ENCODE measurements at regions not wholly inside any gene's neighbourhood (a gene's known extent, or its start where the extent isn't known, plus 50 kb on each side); places are given as distances from the start of the nearest gene placed in this dataset.

DNA sequence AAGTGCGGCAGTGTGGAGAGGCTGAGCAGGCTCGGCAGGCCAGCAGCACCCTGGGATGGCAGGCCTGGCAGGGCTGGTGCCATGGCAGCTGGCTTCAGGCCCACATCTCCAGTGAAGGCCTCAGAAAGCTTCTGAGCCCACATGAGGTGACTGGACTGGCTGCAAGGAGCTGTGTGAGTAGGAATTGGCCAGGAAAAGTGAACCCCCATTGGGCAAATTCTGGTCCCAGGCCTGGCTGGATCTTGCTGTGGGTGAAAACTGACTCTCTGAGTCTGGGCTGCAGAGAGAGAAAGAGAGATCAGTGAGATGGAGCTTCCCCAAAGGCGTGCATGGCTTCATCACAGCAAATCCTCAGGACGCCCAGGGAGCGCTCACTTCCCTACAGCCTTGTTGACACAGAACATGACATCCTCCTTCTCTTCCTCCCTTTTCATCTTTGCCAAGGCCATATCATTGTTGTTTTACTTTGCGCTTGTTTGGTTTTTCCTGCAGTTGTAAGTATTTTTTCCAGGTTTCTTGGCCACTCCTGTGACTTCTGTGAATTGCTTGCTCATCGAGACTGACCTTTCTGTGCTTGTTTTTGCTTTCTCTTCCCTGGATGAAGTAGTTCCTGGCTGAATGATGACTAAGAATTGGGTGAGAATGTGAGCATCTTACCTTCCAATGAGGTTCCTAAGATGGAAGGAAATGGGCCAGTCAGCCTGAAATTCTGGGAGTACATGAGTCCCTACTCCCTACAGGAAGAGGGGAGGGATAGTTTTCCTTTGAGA lies 299.1 kb downstream of the TLE3 start:
- Histone ChIP-seq H4K20me1 (ENCODE audit: insufficient read depth) (no peaks in the 10 kb centered on the region), H3K9me3 (no peaks in the 10 kb centered on the region), H2AFZ (ENCODE audit: low read depth) (no peak overlapping the region), H3K27ac (ENCODE audit: low read depth in 2 of 2, low read length in 1 of 2) (no peak overlapping the region), H3F3A (replicated peaks; ENCODE audit: insufficient read depth) (peaks cover 5% of the 10 kb centered on the region), H3K27me3 (ENCODE audit: insufficient read depth) (no peaks in the 10 kb centered on the region), H3K9me2 (no peaks in the 10 kb centered on the region), H3K36me3 (replicated peaks in 1 of 2; ENCODE audit: control insufficient read depth in 1 of 2, insufficient read depth in 2 of 2, low read length in 1 of 2) (no peaks in the 10 kb centered on the region), H3K4me1 (ENCODE audit: control insufficient read depth in 1 of 2, insufficient read depth in 2 of 2, low read depth in 1 of 2, low read length in 1 of 2) (peaks cover 0 to 3% of the 10 kb centered on the region in 2 experiments; a peak in 2 of 4 replicates), H3K4me2 (no peak overlapping the region), H3K79me2 (ENCODE audit: insufficient read depth) (no peaks in the 10 kb centered on the region), H3K4me3 (ENCODE audit: low read depth in 2 of 2, low read length in 1 of 2) (no peak overlapping the region), H3K9ac (no peak overlapping the region)
- 91% methylated on average over 7 of the region's 7 CpGs for WGBS (ENCODE audit: low lambda C conversion rate)
- POLR2A ChIA-PET = no interaction called here
- CTCF ChIA-PET = no interaction called here
- DNase-seq = no peak
- TF ChIP-seq NFIC (IDR thresholded peaks at IDR 0.05; ENCODE audit: borderline replicate concordance) = no peak
- TF ChIP-seq EP300 (IDR thresholded peaks at IDR 0.05; ENCODE audit: borderline replicate concordance in 1 of 2, low read depth in 1 of 2, low read length in 1 of 2) = no peak
- no peak for TF ChIP-seq TAF1 (IDR thresholded peaks at IDR 0.05; ENCODE audit: borderline replicate concordance, low read depth, low read length)

- Histone ChIP-seq H3K4me2 (no peak overlapping the region), H3K27ac (ENCODE audit: low read depth in 2 of 2, low read length in 1 of 2) (no peak overlapping the region), H3F3A (replicated peaks; ENCODE audit: insufficient read depth) (peaks cover 5% of the 10 kb centered on the region), H3K27me3 (ENCODE audit: insufficient read depth) (no peaks in the 10 kb centered on the region), H3K4me1 (ENCODE audit: control insufficient read depth in 1 of 2, insufficient read depth in 2 of 2, low read depth in 1 of 2, low read length in 1 of 2) (no peaks in the 10 kb centered on the region; a peak in 1 of 4 replicates), H4K20me1 (ENCODE audit: insufficient read depth) (no peaks in the 10 kb centered on the region), H3K9me3 (no peaks in the 10 kb centered on the region), H2AFZ (ENCODE audit: low read depth) (no peak overlapping the region), H3K4me3 (ENCODE audit: low read depth in 2 of 2, low read length in 1 of 2) (no peak overlapping the region), H3K36me3 (replicated peaks in 1 of 2; ENCODE audit: control insufficient read depth in 1 of 2, insufficient read depth in 2 of 2, low read length in 1 of 2) (no peaks in the 10 kb centered on the region), H3K79me2 (ENCODE audit: insufficient read depth) (no peaks in the 10 kb centered on the region), H3K9ac (no peak overlapping the region), H3K9me2 (no peaks in the 10 kb centered on the region)
- ChIA-PET POLR2A (no interaction called here), CTCF (no interaction called here)
- TF ChIP-seq ELF1 (IDR thresholded peaks at IDR 0.05) (no peak), NRF1 (IDR thresholded peaks at IDR 0.05; ENCODE audit: low read depth, low read length) (no peak), SIN3A (IDR thresholded peaks at IDR 0.05; ENCODE audit: borderline replicate concordance, low read depth, low read length) (no peak)
- WGBS (ENCODE audit: low lambda C conversion rate) = 51% methylated on average over 3 of the region's 9 CpGs
- no peak for DNase-seq
Observed at GRCh38 chr15:69801144-69801543, 296.6 kb downstream of the TLE3 start.

DNA sequence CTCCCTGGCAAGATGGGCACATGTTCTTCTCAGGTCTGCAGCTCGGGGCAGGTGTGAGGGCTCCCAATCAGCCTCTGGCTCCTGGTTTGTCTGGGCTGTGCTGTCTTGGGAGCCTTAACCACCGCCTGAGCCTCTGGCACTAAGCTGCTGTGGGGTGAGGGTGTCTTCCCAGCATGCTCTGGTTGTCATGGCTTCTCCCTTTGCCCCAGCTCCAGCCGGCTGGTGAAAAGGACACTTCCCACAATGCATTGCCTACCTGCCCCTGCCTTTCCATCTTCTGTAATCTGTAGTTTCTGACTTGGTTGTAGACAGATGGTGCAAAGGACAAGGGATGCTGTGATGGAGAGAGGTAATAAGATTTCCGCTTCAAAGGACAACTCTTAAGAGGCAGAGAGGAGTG lies 295.3 kb downstream of the TLE3 start:
- TF ChIP-seq TEAD4 (IDR thresholded peaks at IDR 0.05; ENCODE audit: borderline replicate concordance, insufficient read depth) (no peak), POLR2AphosphoS5 (IDR thresholded peaks at IDR 0.05; ENCODE audit: low read depth, low read length) (no peak), JUND (IDR thresholded peaks at IDR 0.05) (no peak), MXI1 (IDR thresholded peaks at IDR 0.05; ENCODE audit: low read depth, low read length) (no peak), TCF12 (IDR thresholded peaks at IDR 0.05) (no peak)
- DNase-seq = no peak
- 73% methylated on average over 4 of the region's 4 CpGs for WGBS (ENCODE audit: low lambda C conversion rate)
- no peaks in the 10 kb centered on the region; a peak in 1 of 4 replicates for H3K4me1 ChIP-seq (ENCODE audit: control insufficient read depth in 1 of 2, insufficient read depth in 2 of 2, low read depth in 1 of 2, low read length in 1 of 2)
- H3K4me3 ChIP-seq (ENCODE audit: low read depth in 2 of 2, low read length in 1 of 2) = no peak overlapping the region
- no peaks in the 10 kb centered on the region for H3K79me2 ChIP-seq (ENCODE audit: insufficient read depth)
- H3F3A ChIP-seq (replicated peaks; ENCODE audit: insufficient read depth) = peaks cover 5% of the 10 kb centered on the region
- no peaks in the 10 kb centered on the region for H3K36me3 ChIP-seq (replicated peaks in 1 of 2; ENCODE audit: control insufficient read depth in 1 of 2, insufficient read depth in 2 of 2, low read length in 1 of 2)
- H3K27ac ChIP-seq (ENCODE audit: low read depth in 2 of 2, low read length in 1 of 2) = no peak overlapping the region
- POLR2A ChIA-PET = no interaction called here
- no peak overlapping the region for H2AFZ ChIP-seq (ENCODE audit: low read depth)
- H3K4me2 ChIP-seq = no peak overlapping the region
- H4K20me1 ChIP-seq (ENCODE audit: insufficient read depth) = no peaks in the 10 kb centered on the region
- H3K9ac ChIP-seq = no peak overlapping the region
- CTCF ChIA-PET = interaction anchor here (1.0 kb wide), 1 partner anchor 9 kb away, joined by 3 read pairs; no protein-coding TSS in a partner anchor
- H3K9me2 ChIP-seq = no peaks in the 10 kb centered on the region
- H3K9me3 ChIP-seq = no peaks in the 10 kb centered on the region
- H3K27me3 ChIP-seq (ENCODE audit: insufficient read depth) = no peaks in the 10 kb centered on the region

Data from SK-N-SH (cell line).